PFSK-1 (cell line): ENCODE measurements at regions not wholly inside any gene's neighbourhood (a gene's known extent, or its start where the extent isn't known, plus 50 kb on each side); places are given as distances from the start of the nearest gene placed in this dataset.

Experiments
- FOXP2 ChIP-seq: optimal IDR thresholded peaks from 2 replicates; pipeline ENCODE3; 2011; ENCODE audit warnings: borderline replicate concordance, control low read depth, inconsistent platforms; ENCODE audit not compliant: insufficient read depth; ENCODE audit errors: extremely low read length, extremely low read depth
- POLR2AphosphoS5 ChIP-seq: IDR thresholded peaks from 2 replicates; pipeline ENCODE4 v1.6.1; 2012; ENCODE audit warnings: low read depth, mild to moderate bottlenecking, control low read depth, low read length, moderate library complexity
- SIN3A ChIP-seq: IDR thresholded peaks from 2 replicates; pipeline ENCODE4 v1.6.1; 2012; ENCODE audit warnings: mild to moderate bottlenecking, low read length, moderate library complexity, borderline replicate concordance; ENCODE audit not compliant: insufficient read depth
- TAF1 ChIP-seq: IDR thresholded peaks from 2 replicates; pipeline ENCODE4 v1.6.1; 2012; ENCODE audit warnings: low read length, control low read depth, borderline replicate concordance; ENCODE audit not compliant: insufficient read depth
- TF ChIP-seq, protein P1 (sequence below), 2 experiments: IDR thresholded peaks; 2 replicates each; pipeline versions ENCODE4 v1.6.1 to v1.8.0; 2011 to 2012; ENCODE audit warnings: low read depth in 2 of 2, low read length in 2 of 2, control low read depth in 1 of 2, inconsistent platforms in 1 of 2, mild to moderate bottlenecking in 1 of 2, moderate library complexity in 1 of 2; ENCODE audit not compliant: insufficient read depth in 1 of 2

DNA sequence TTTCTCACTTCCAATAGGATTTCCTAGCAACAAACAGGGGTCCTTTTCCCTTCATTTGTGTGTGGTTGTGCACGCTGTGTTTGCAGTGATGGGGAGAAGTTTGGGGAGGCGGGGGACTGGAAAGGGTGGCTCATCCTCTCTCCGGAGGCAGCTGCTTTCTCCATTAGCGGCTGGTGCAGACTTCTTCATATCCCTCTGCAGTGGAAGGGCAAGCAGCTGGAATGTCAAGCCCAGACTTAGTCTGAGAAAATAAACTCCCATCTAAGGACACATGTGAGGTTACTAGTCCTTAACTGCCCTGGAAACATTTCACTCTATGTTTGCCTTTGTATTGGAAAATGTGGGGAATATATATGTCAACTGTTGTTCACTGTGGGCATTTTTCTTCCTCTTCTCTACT is 467.0 kb upstream of the RASGRP1 start:
- TF ChIP-seq, protein P1, sequence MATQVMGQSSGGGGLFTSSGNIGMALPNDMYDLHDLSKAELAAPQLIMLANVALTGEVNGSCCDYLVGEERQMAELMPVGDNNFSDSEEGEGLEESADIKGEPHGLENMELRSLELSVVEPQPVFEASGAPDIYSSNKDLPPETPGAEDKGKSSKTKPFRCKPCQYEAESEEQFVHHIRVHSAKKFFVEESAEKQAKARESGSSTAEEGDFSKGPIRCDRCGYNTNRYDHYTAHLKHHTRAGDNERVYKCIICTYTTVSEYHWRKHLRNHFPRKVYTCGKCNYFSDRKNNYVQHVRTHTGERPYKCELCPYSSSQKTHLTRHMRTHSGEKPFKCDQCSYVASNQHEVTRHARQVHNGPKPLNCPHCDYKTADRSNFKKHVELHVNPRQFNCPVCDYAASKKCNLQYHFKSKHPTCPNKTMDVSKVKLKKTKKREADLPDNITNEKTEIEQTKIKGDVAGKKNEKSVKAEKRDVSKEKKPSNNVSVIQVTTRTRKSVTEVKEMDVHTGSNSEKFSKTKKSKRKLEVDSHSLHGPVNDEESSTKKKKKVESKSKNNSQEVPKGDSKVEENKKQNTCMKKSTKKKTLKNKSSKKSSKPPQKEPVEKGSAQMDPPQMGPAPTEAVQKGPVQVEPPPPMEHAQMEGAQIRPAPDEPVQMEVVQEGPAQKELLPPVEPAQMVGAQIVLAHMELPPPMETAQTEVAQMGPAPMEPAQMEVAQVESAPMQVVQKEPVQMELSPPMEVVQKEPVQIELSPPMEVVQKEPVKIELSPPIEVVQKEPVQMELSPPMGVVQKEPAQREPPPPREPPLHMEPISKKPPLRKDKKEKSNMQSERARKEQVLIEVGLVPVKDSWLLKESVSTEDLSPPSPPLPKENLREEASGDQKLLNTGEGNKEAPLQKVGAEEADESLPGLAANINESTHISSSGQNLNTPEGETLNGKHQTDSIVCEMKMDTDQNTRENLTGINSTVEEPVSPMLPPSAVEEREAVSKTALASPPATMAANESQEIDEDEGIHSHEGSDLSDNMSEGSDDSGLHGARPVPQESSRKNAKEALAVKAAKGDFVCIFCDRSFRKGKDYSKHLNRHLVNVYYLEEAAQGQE (IDR thresholded peaks at IDR 0.05; ENCODE audit: insufficient read depth in 1 of 2, low read depth in 2 of 2, low read length in 2 of 2) = no peak
- TF ChIP-seq TAF1 (no peak), POLR2AphosphoS5 (no peak), FOXP2 (no peak), SIN3A (no peak)

- no peak for TF ChIP-seq POLR2AphosphoS5
- TF ChIP-seq FOXP2 = no peak
- TF ChIP-seq, protein P1 (IDR thresholded peaks at IDR 0.05; ENCODE audit: insufficient read depth in 1 of 2, low read depth in 2 of 2, low read length in 2 of 2) = no peak
- TF ChIP-seq SIN3A = no peak
- TF ChIP-seq TAF1 = no peak
Observed at GRCh38 chr15:39034816-39035215, 470.2 kb upstream of the RASGRP1 start.

DNA sequence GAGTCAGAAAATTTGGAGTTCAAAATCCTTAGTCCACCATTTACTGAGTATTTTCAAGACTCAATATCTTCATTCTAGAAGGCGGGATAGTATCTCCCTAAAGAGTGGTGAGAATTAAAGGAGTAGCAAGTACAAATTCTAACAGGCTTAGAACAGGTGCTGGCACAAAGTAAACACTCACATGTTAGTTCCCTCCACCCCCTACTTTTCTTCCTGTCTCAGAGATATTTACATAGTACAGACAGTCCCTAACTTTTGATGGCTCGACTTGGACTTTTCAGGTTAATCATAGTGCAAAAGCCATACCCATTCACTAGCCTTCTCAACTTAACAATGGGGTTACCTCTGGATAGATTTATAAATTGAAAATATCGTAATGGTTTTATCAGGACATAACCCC is 476.2 kb upstream of the RASGRP1 start:
- TF ChIP-seq SIN3A = no peak
- no peak for TF ChIP-seq TAF1
- no peak for TF ChIP-seq FOXP2
- TF ChIP-seq, protein P1 (IDR thresholded peaks at IDR 0.05; ENCODE audit: insufficient read depth in 1 of 2, low read depth in 2 of 2, low read length in 2 of 2) = no peak
- no peak for TF ChIP-seq POLR2AphosphoS5

GRCh38 chr15:39041979-39042495 is 477.4 kb upstream of the RASGRP1 start:
- no peak for TF ChIP-seq POLR2AphosphoS5
- TF ChIP-seq, protein P1 (IDR thresholded peaks at IDR 0.05; ENCODE audit: insufficient read depth in 1 of 2, low read depth in 2 of 2, low read length in 2 of 2) = no peak
- no peak for TF ChIP-seq SIN3A
- no peak for TF ChIP-seq TAF1
- TF ChIP-seq FOXP2 = no peak
